ENCODE measurements at regions not wholly inside any gene's neighbourhood (a gene's known extent, or its start where the extent isn't known, plus 50 kb on each side); places are given as distances from the start of the nearest gene placed in this dataset.

GRCh38 chr1:111565079-111565478 lies 54.5 kb upstream of the RAP1A start:
- no peaks in the 10 kb centered on the region for H3K27me3 ChIP-seq (replicated peaks; ENCODE audit: insufficient read depth)
- no peak overlapping the region for H2AFZ ChIP-seq
- in situ Hi-C loops (cut with MboI) = no loop called here
- peak; percentile 99 for DNase-seq
- H4K20me1 ChIP-seq (ENCODE audit: insufficient read depth) = no peaks in the 10 kb centered on the region
- H3K4me3 ChIP-seq = no peak overlapping the region
- H3F3A ChIP-seq (ENCODE audit: insufficient read depth) = peaks cover 29% of the 10 kb centered on the region
- peak overlapping the region; percentile 75 for H3K27ac ChIP-seq
- H3K4me2 ChIP-seq (ENCODE audit: unreplicated experiment) = peak overlapping the region; percentile 52
- no peaks in the 10 kb centered on the region for H3K79me2 ChIP-seq (ENCODE audit: insufficient read depth)
- TF ChIP-seq EZH2phosphoT487 (IDR thresholded peaks at IDR 0.05; ENCODE audit: insufficient read depth, low read depth) (no peak), EZH2 (IDR thresholded peaks at IDR 0.05; ENCODE audit: insufficient read depth, poor library complexity, severe bottlenecking) (no peak)
- no peaks in the 10 kb centered on the region for H3K9me2 ChIP-seq (ENCODE audit: insufficient read depth)
- H3K4me1 ChIP-seq (ENCODE audit: insufficient read depth) = peaks cover 41% of the 10 kb centered on the region
- WGBS, 2 experiments (ENCODE audit: low coverage in 1 of 2, low lambda C conversion rate in 2 of 2, missing lambda C conversion rate in 2 of 2) = 0 to 3% methylated on average over 2 of the region's 2 CpGs
- no peak overlapping the region for H3K9ac ChIP-seq
- H3K36me3 ChIP-seq (ENCODE audit: low read depth) = no peaks in the 10 kb centered on the region
- H3K9me3 ChIP-seq (ENCODE audit: low read depth) = no peaks in the 10 kb centered on the region

DNA sequence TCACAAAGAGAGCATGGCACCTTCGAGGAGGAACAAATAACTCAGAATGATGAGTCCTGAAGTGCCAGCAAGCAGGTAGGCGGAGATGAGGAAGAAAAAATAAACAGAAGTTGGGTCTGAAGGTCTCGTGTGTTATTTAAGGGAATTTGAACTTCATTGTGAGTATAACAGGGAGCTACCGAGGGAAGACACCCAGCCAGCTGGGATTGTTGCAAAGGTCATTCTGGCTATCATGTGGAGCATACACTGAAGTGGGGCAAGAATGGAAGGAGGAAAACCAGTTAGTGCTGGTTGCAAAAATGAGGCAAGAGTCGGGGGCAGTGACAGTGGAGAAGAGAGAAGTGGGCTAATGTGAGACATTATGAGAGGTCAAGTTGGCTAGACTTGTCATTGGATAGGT lies 53.6 kb upstream of the RAP1A start:
- H3K36me3 ChIP-seq (ENCODE audit: low read depth) = no peaks in the 10 kb centered on the region
- 79 to 83% methylated on average over 5 of the region's 5 CpGs for WGBS, 2 experiments (ENCODE audit: low coverage in 1 of 2, low lambda C conversion rate in 2 of 2, missing lambda C conversion rate in 2 of 2)
- no peaks in the 10 kb centered on the region for H3K9me2 ChIP-seq (ENCODE audit: insufficient read depth)
- H3K9ac ChIP-seq = no peak overlapping the region
- H3K27me3 ChIP-seq (replicated peaks; ENCODE audit: insufficient read depth) = no peaks in the 10 kb centered on the region
- peak overlapping the region; percentile 18 for H3K4me2 ChIP-seq (ENCODE audit: unreplicated experiment)
- no peaks in the 10 kb centered on the region for H3K79me2 ChIP-seq (ENCODE audit: insufficient read depth)
- TF ChIP-seq EZH2phosphoT487 (IDR thresholded peaks at IDR 0.05; ENCODE audit: insufficient read depth, low read depth) = no peak
- no peak for TF ChIP-seq EZH2 (IDR thresholded peaks at IDR 0.05; ENCODE audit: insufficient read depth, poor library complexity, severe bottlenecking)
- H3K27ac ChIP-seq = peak overlapping the region; percentile 75; the same call in 1 of the 2 replicates
- in situ Hi-C loops (cut with MboI) = no loop called here
- H4K20me1 ChIP-seq (ENCODE audit: insufficient read depth) = no peaks in the 10 kb centered on the region
- no peaks in the 10 kb centered on the region for H3K9me3 ChIP-seq (ENCODE audit: low read depth)
- no peak overlapping the region for H3K4me3 ChIP-seq
- peaks cover 35% of the 10 kb centered on the region for H3K4me1 ChIP-seq (ENCODE audit: insufficient read depth)
- peak; percentile 7 for DNase-seq
- H2AFZ ChIP-seq = no peak overlapping the region
- peaks cover 20% of the 10 kb centered on the region for H3F3A ChIP-seq (ENCODE audit: insufficient read depth)

- Histone ChIP-seq H2AFZ (no peak overlapping the region), H3K27ac (no peak overlapping the region), H3K36me3 (ENCODE audit: low read depth) (no peaks in the 10 kb centered on the region), H3K4me2 (ENCODE audit: unreplicated experiment) (no peak overlapping the region), H3K9me2 (ENCODE audit: insufficient read depth) (no peaks in the 10 kb centered on the region), H3K27me3 (replicated peaks; ENCODE audit: insufficient read depth) (no peaks in the 10 kb centered on the region), H3F3A (ENCODE audit: insufficient read depth) (peaks cover 34% of the 10 kb centered on the region), H4K20me1 (ENCODE audit: insufficient read depth) (no peaks in the 10 kb centered on the region), H3K4me1 (ENCODE audit: insufficient read depth) (peaks cover 47% of the 10 kb centered on the region), H3K9me3 (ENCODE audit: low read depth) (no peaks in the 10 kb centered on the region), H3K4me3 (no peak overlapping the region), H3K9ac (no peak overlapping the region), H3K79me2 (ENCODE audit: insufficient read depth) (no peaks in the 10 kb centered on the region)
- in situ Hi-C loops (cut with MboI) = no loop called here
- TF ChIP-seq EZH2phosphoT487 (IDR thresholded peaks at IDR 0.05; ENCODE audit: insufficient read depth, low read depth) (no peak), EZH2 (IDR thresholded peaks at IDR 0.05; ENCODE audit: insufficient read depth, poor library complexity, severe bottlenecking) (no peak)
- no peak for DNase-seq
- 65 to 69% methylated on average over 2 of the region's 2 CpGs for WGBS, 2 experiments (ENCODE audit: low coverage in 1 of 2, low lambda C conversion rate in 2 of 2, missing lambda C conversion rate in 2 of 2)
These were observed 51.4 kb upstream of the RAP1A start for GRCh38 chr1:111568160-111568647.
